KMS-11 (cell line): ENCODE measurements at regions not wholly inside any gene's neighbourhood (a gene's known extent, or its start where the extent isn't known, plus 50 kb on each side); places are given as distances from the start of the nearest gene placed in this dataset.

ENCODE experiments used
- H2AFZ ChIP-seq: fragments of 200-600 bp; sonication (generic); 2 replicates; pipeline ENCODE4 v1.6.1; 2016; ENCODE audit warnings: antibody characterized with exemption, mixed run types, low read depth
- H3K27ac ChIP-seq: fragments of 200-600 bp; sonication (generic); 2 replicates; pipeline ENCODE4 v1.6.1; 2016; ENCODE audit warnings: mild to moderate bottlenecking, mixed run types
- H3K27me3 ChIP-seq: fragments of 200-600 bp; sonication (generic); 2 replicates; pipeline ENCODE4 v1.6.1; 2017; ENCODE audit warnings: mild to moderate bottlenecking, low read depth, mixed run types, moderate library complexity; ENCODE audit not compliant: insufficient read depth
- H3K36me3 ChIP-seq: fragments of 200-600 bp; sonication (generic); 2 replicates; pipeline ENCODE4 v1.6.1; 2017; ENCODE audit warnings: mild to moderate bottlenecking, mixed run types; ENCODE audit not compliant: insufficient read depth
- H3K4me1 ChIP-seq: fragments of 200-600 bp; sonication (generic); 2 replicates; pipeline ENCODE4 v1.6.1; 2016; ENCODE audit warnings: mild to moderate bottlenecking, low read depth, mixed run types; ENCODE audit not compliant: poor library complexity, severe bottlenecking
- H3K4me2 ChIP-seq: fragments of 200-600 bp; sonication (generic); 2 replicates; pipeline ENCODE4 v1.7.0; 2016; ENCODE audit warnings: mild to moderate bottlenecking, mixed run types
- H3K4me3 ChIP-seq: fragments of 200-600 bp; sonication (generic); IDR thresholded peaks from 2 replicates; pipeline ENCODE4 v1.6.1; 2017; ENCODE audit warnings: low read depth, low read length, mixed read lengths; ENCODE audit not compliant: insufficient read depth
- H3K79me2 ChIP-seq: fragments of 200-600 bp; sonication (generic); 2 replicates; pipeline ENCODE4 v1.6.1; 2016; ENCODE audit warnings: low read depth, mixed run types; ENCODE audit not compliant: insufficient read depth
- H3K9ac ChIP-seq: fragments of 200-600 bp; sonication (generic); 2 replicates; pipeline ENCODE4 v1.6.1; 2016; ENCODE audit warnings: mild to moderate bottlenecking, mixed run types
- H4K20me1 ChIP-seq: fragments of 200-600 bp; sonication (generic); 2 replicates; pipeline ENCODE4 v1.6.1; 2016; ENCODE audit warnings: mild to moderate bottlenecking, mixed run types; ENCODE audit not compliant: insufficient read depth
- CTCF ChIP-seq: fragments of 200-600 bp; sonication (generic); conservative IDR thresholded peaks from 2 replicates; pipeline ENCODE4 v1.6.1; 2017; ENCODE audit warnings: low read depth, mild to moderate bottlenecking, antibody characterized with exemption, low read length, moderate library complexity, mixed read lengths

- TF ChIP-seq CTCF, result no peak
- Histone ChIP-seq H3K4me3 (no peak overlapping the region), H3K4me1 (no peaks in the 10 kb centered on the region), H3K27me3 (no peaks in the 10 kb centered on the region), H2AFZ (no peak overlapping the region), H3K9ac (no peak overlapping the region), H3K4me2 (no peak overlapping the region), H3K27ac (no peak overlapping the region), H3K36me3 (no peaks in the 10 kb centered on the region), H3K79me2 (no peaks in the 10 kb centered on the region), H4K20me1 (no peaks in the 10 kb centered on the region)
Observed at GRCh38 chr15:87566236-87566635, 690.3 kb downstream of the NTRK3 start.

GRCh38 chr15:87564681-87565080, 691.9 kb downstream of the NTRK3 start:
- H3K27me3 ChIP-seq, result no peaks in the 10 kb centered on the region
- H3K9ac ChIP-seq, result no peak overlapping the region
- no peak overlapping the region for H3K4me2 ChIP-seq
- no peaks in the 10 kb centered on the region for H3K36me3 ChIP-seq
- H3K4me1 ChIP-seq, result no peaks in the 10 kb centered on the region
- H3K4me3 ChIP-seq, result no peak overlapping the region
- H3K79me2 ChIP-seq, result no peaks in the 10 kb centered on the region
- H4K20me1 ChIP-seq, result no peaks in the 10 kb centered on the region
- TF ChIP-seq CTCF, result no peak
- no peak overlapping the region for H2AFZ ChIP-seq
- no peak overlapping the region for H3K27ac ChIP-seq

GRCh38 chr15:87563869-87564268, 692.7 kb downstream of the NTRK3 start:
- no peaks in the 10 kb centered on the region for H4K20me1 ChIP-seq
- no peaks in the 10 kb centered on the region for H3K4me1 ChIP-seq
- no peak overlapping the region for H3K4me3 ChIP-seq
- no peaks in the 10 kb centered on the region for H3K36me3 ChIP-seq
- H3K9ac ChIP-seq, result no peak overlapping the region
- no peak for TF ChIP-seq CTCF
- H3K79me2 ChIP-seq, result no peaks in the 10 kb centered on the region
- H3K4me2 ChIP-seq, result no peak overlapping the region
- no peak overlapping the region for H3K27ac ChIP-seq
- H2AFZ ChIP-seq, result no peak overlapping the region
- no peaks in the 10 kb centered on the region for H3K27me3 ChIP-seq

- Histone ChIP-seq H4K20me1 (no peaks in the 10 kb centered on the region), H2AFZ (no peak overlapping the region), H3K27me3 (no peaks in the 10 kb centered on the region), H3K36me3 (no peaks in the 10 kb centered on the region), H3K4me1 (no peaks in the 10 kb centered on the region), H3K4me2 (no peak overlapping the region), H3K27ac (no peak overlapping the region), H3K79me2 (no peaks in the 10 kb centered on the region), H3K4me3 (no peak overlapping the region), H3K9ac (no peak overlapping the region)
- TF ChIP-seq CTCF, result no peak
Observed at GRCh38 chr15:87562203-87562602, 694.3 kb downstream of the NTRK3 start.

GRCh38 chr15:87561641-87562040, 694.9 kb downstream of the NTRK3 start:
- H2AFZ ChIP-seq, result no peak overlapping the region
- TF ChIP-seq CTCF, result no peak

More at GRCh38 chr15:87561641-87562040, 694.9 kb downstream of the NTRK3 start:
- Histone ChIP-seq H3K27me3 (no peaks in the 10 kb centered on the region), H3K27ac (no peak overlapping the region), H3K36me3 (no peaks in the 10 kb centered on the region), H3K4me3 (no peak overlapping the region), H3K9ac (no peak overlapping the region), H4K20me1 (no peaks in the 10 kb centered on the region), H3K4me2 (no peak overlapping the region), H3K4me1 (no peaks in the 10 kb centered on the region), H3K79me2 (no peaks in the 10 kb centered on the region)
